IPS DF 6.9 (cell line): ENCODE measurements at regions not wholly inside any gene's neighbourhood (a gene's known extent, or its start where the extent isn't known, plus 50 kb on each side); places are given as distances from the start of the nearest gene placed in this dataset.

Experiments used
- DNase-seq: peaks from one replicate; pipeline ENCODE4 v3.0.0-alpha.2; 2013; ENCODE audit warnings: low read depth, low spot score
- H3K27ac ChIP-seq: one replicate; pipeline ENCODE4 v1.5.1; 2013; ENCODE audit warnings: low read length, control low read depth
- H3K27me3 ChIP-seq: 2 replicates; pipeline ENCODE4 v1.6.1; 2013; ENCODE audit warnings: mild to moderate bottlenecking, low read length; ENCODE audit not compliant: control insufficient read depth, insufficient read depth
- H3K36me3 ChIP-seq: 2 replicates; pipeline ENCODE4 v1.6.1; 2013; ENCODE audit warnings: low read length; ENCODE audit not compliant: control insufficient read depth, insufficient read depth
- H3K4me1 ChIP-seq: 2 replicates; pipeline ENCODE4 v1.6.1; 2013; ENCODE audit warnings: low read length; ENCODE audit not compliant: control insufficient read depth, insufficient read depth
- H3K4me3 ChIP-seq: 2 replicates; pipeline ENCODE4 v1.5.1; 2013; ENCODE audit warnings: mild to moderate bottlenecking, low read length
- H3K9me3 ChIP-seq: 2 replicates; pipeline ENCODE4 v1.6.1; 2013; ENCODE audit warnings: low read length, inconsistent platforms; ENCODE audit not compliant: control insufficient read depth, insufficient read depth
- WGBS: extraction: QIAGEN DNeasy Blood & Tissue Kit; methylation state at CpG from one replicate; pipeline ENCODE4 v1.1.7; 2013; ENCODE audit warnings: mixed read lengths, missing lambda C conversion rate; ENCODE audit not compliant: insufficient read length, insufficient coverage; 5-methylcytosine and 5-hydroxymethylcytosine counted together

DNA sequence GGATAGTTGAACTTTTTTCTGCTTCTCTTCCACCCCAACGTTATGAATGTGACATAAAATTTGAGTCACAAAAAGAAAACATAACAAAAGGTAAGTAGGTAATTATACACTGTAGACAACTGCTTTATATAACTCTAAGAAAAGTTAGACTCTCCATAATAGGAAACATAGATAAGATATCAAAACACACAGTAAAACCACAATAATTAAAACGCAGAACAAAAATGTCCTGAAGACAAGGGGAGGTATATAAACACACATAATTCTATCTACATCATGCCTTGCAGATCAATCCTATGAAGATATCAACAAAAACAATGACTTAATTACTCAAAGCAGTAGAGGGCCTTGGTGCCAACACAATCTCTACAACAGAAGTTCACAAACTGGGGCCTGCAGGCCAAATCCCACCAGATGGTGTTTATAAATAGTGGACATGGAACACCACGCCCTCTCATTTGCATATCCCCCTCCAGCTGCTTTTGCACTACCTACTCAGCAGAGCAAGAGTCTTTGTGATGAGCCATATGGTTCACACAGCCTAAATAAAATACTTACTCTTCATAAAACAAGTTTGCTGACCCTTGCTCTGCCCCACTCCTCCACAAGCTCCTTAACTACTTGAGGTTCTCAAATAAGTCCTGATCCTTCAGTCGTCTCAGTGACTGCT, 254.7 kb downstream of the KLF12 start:
- Histone ChIP-seq H3K4me3 (no peak overlapping the region), H3K27me3 (no peaks in the 10 kb centered on the region), H3K9me3 (no peaks in the 10 kb centered on the region), H3K27ac (no peak overlapping the region), H3K36me3 (no peaks in the 10 kb centered on the region), H3K4me1 (no peaks in the 10 kb centered on the region; the same call in 1 of the 2 replicates)
- no peak for DNase-seq
- no CpG with 5 or more reads among the region's 4 CpGs for WGBS

DNA sequence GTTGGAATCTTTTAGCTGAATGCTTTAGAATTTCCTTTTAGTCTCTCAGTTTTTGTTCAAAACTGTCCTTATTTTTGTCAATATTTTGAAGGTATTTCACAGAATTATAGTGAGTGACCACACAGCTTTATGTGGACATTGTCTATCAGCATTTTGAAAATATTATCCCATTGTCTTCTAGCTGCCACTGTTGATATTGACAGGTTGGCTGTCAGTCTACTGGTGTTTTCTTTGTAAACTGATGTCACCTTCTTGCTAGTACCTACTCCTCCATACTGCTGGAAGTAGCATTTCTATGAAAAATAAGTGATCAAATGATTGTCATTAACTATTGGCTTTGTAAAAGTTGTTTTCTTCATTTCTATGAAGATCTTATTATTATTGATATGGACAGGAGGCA, 256.8 kb downstream of the KLF12 start:
- Histone ChIP-seq H3K4me3 (no peak overlapping the region), H3K9me3 (no peaks in the 10 kb centered on the region), H3K27me3 (no peaks in the 10 kb centered on the region), H3K4me1 (no peaks in the 10 kb centered on the region; the same call in 1 of the 2 replicates), H3K36me3 (no peaks in the 10 kb centered on the region), H3K27ac (no peak overlapping the region)
- DNase-seq, result no peak

DNA sequence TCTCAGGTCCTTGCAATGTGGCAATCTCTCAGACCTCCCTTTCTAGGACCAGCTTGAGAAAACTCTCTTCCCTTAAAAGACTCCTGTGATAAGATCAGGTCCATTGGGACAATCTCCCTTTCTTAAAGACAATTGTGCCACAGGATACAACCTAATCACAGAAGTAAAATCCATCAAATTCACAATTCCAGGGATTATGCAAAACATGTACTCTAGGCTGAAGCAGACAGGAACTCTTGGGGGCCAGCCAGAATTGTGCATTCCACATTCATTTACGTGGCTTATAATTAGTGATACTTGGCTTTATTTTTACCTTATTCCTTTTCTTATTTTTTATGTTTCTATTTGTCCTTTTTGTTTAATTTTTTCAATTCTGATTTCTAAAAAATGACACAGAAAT, 257.9 kb downstream of the KLF12 start:
- no peaks in the 10 kb centered on the region for H3K27me3 ChIP-seq
- no peak overlapping the region for H3K27ac ChIP-seq
- no peak for DNase-seq
- no peaks in the 10 kb centered on the region; the same call in 1 of the 2 replicates for H3K4me1 ChIP-seq
- no peaks in the 10 kb centered on the region for H3K9me3 ChIP-seq
- no CpG with 5 or more reads among the region's 1 CpG for WGBS
- H3K4me3 ChIP-seq, result no peak overlapping the region
- no peaks in the 10 kb centered on the region for H3K36me3 ChIP-seq

DNA sequence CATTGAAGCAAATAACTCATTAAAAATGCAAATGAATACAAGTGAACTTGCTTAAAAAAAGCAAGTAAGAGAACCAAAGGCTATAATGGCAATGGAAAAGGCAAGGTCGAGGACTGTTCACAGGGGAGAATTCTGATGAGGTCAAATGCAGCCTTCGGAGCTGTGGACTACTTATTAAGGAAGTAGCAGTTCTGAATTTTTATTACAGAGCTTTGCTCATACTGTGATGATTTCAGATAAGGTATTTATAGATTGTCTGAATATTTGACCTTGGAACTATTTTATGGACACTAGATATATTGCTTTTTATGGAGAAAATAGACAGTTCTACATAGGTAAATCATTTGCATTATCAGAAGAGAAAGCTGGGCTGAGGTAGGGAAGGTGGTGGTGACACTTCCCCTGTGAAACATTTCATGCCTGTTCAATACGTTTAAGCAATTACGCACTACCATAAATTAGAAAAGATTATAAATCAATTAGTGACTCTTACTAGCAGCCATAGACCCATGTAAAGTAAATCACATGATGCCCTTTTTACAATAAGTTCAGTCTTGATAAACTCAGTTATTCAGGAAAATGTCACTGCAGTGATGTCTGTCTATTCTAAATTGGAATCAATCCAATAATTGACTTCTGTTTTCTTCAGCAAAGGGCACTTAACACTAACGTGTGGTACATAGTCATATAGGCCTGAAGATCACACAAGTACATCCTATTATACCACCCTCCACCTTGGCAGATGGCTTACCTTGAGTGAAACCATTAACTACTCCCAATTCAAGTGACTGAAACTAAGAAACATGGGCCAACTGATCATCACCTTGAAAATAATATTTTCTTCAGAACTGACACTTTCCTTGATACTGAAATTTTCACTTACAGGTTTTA, 260.0 kb downstream of the KLF12 start:
- no peaks in the 10 kb centered on the region for H3K36me3 ChIP-seq
- H3K9me3 ChIP-seq, result no peaks in the 10 kb centered on the region
- H3K27ac ChIP-seq, result no peak overlapping the region
- no peak for DNase-seq
- WGBS, result no CpG with 5 or more reads among the region's 5 CpGs
- H3K27me3 ChIP-seq, result no peaks in the 10 kb centered on the region
- 0 out of 2 replicates have a peak, but pooled peaks cover 1% of the 10 kb centered on the region for H3K4me1 ChIP-seq
- no peak overlapping the region for H3K4me3 ChIP-seq

DNA sequence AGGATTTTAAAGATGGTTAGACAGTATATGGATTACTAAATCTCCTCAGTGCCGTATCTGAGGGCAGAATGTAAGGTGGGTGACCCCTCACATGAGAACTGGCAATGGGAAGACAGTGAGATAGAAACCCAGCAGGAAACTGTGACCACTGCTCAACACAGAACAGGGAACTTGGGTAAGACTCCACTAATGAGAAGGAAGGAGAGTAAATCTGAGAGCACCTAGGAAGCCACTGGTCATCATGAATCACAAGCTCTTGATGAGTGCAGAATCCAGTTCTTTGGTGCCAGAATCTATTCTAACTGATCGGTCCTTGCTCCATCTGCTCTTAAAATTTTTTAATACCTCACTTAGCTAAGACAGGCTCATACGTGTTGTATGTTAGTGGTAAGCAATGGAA, 261.8 kb downstream of the KLF12 start:
- Histone ChIP-seq H3K4me3 (no peak overlapping the region), H3K27ac (no peak overlapping the region), H3K36me3 (no peaks in the 10 kb centered on the region), H3K27me3 (no peaks in the 10 kb centered on the region), H3K9me3 (no peaks in the 10 kb centered on the region), H3K4me1 (0 out of 2 replicates have a peak, but pooled peaks cover 1% of the 10 kb centered on the region)
- no peak for DNase-seq
- no CpG with 5 or more reads among the region's 3 CpGs for WGBS

DNA sequence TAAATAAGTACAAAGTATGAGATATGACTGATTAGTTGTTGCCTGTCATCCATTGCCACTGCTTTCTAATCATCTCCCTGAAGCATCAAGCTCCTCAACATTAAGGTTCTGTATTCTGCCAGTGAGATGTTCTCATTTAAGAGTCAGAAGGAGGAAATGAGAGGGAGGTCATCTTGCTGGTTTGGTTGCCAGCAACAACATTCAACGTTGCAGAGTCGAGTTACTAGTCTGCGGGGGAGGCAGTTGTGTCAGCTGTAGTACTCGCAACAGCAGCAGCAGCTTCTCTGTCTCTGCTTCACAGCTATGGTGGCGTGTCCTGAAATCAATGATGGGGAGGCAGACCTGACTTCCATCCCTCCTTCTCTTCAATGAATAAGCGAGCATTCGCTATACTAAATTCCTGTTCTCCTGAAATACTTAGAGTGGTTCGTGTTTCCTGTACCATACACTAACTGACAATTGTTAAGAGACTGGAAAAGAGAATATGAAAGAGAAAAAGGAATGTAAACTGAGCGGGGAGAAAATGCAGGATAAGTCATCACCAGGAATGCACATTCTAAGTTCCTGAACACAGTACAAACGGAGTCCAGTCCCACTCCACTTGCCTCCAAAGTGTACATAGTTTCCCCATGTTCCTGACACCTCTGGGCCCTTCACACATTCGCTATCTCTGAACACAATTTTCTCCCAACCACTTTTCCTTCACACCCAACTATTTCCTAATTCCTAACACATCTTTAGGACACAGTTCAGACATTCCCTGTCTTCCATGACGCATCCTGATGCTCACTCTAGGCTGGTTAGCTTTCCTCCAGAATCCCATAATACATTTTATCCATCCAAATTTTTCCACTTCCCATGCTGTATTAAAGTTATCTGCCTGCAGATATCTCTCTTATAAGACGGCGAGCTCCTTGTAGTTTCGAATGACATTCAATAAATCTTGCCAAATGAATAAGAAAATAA, 263.0 kb downstream of the KLF12 start:
- no peak overlapping the region for H3K4me3 ChIP-seq
- 100% methylated on average over 1 of the region's 15 CpGs for WGBS
- H3K4me1 ChIP-seq, result 0 out of 2 replicates have a peak, but pooled peaks cover 1% of the 10 kb centered on the region
- no peak overlapping the region for H3K27ac ChIP-seq
- no peaks in the 10 kb centered on the region for H3K36me3 ChIP-seq
- no peaks in the 10 kb centered on the region for H3K9me3 ChIP-seq
- peak; percentile 11 for DNase-seq
- H3K27me3 ChIP-seq, result no peaks in the 10 kb centered on the region

DNA sequence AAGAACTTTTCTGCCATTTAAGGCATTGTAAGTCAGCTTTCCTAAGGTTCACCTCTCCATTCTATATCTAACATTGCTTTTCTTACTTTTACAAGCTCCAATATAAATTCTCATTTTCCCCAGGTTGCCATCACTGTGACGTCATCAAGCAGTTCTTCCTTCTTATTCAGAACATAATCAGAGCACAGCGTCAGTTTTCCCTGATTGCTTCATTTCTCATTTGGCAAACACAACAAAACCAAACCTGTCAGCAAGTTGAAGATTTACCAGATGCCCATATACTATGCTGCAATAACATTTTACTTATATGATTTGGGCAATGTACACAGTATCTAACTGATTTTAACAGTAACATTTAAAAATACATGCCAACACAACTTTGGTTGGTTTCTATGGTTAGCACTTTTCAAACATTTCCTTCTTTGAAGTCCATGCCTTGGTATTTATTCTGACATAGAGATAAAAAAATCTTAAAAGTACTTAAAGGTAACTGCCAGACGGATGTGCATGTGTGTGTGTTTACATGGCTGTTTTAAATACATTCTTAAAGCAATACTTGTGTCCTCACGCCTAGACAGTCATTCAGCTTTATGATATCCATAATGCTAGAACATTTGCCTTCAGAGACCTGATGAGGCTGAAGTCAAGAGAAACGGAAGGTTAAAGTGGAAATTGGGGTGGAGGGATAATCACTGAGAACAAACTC, 264.0 kb downstream of the KLF12 start:
- Histone ChIP-seq H3K9me3 (no peaks in the 10 kb centered on the region), H3K27ac (no peak overlapping the region), H3K4me1 (0 out of 2 replicates have a peak, but pooled peaks cover 1% of the 10 kb centered on the region), H3K27me3 (no peaks in the 10 kb centered on the region), H3K4me3 (no peak overlapping the region), H3K36me3 (no peaks in the 10 kb centered on the region)
- DNase-seq, result no peak
- no CpG with 5 or more reads among the region's 5 CpGs for WGBS

DNA sequence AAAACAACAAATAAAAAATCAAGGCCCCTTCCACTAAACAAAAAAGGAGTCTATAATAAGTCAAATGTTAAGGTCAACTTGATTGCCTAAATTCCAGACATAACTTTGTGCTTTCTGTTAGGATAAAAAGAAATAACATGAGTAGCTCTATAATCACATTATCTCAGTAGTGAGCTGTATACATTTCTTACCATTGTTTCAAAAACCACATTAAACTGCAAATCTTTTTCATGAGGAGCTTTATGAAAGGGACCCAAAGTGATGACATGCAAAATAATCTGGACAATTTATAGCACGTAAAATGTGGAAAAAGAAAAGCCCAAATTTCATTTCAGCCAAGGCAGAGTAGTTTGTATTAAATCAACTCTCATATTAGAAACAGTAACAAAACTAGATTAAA, 269.2 kb downstream of the KLF12 start:
- H3K9me3 ChIP-seq, result no peaks in the 10 kb centered on the region
- no peak for DNase-seq
- WGBS, result no CpG with 5 or more reads among the region's 1 CpG
- H3K36me3 ChIP-seq, result no peaks in the 10 kb centered on the region
- no peak overlapping the region for H3K27ac ChIP-seq
- H3K4me1 ChIP-seq, result no peaks in the 10 kb centered on the region
- no peaks in the 10 kb centered on the region for H3K27me3 ChIP-seq
- no peak overlapping the region for H3K4me3 ChIP-seq

DNA sequence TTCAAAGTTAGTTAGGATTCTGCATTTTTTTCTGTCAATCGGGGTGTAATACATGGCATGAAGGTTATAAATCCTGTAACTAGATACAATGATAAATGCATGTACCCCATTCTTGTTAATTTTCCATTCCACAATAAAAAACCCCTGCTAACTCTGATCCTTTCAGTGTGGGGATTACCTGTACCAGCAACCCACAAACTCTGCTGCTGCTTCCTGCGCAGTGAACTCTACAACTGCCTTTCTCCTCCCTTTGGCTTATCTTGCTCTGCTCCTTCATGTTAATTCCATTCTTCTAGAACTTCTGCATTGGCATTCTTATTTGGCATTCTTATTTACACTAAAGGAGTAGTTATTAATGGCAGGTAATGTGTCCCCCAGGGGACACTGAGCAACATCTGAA, 273.1 kb downstream of the KLF12 start:
- no peak overlapping the region for H3K4me3 ChIP-seq
- whole genome bisulfite sequencing, result no CpG with 5 or more reads among the region's 2 CpGs
- no peak for DNase-seq
- H3K27me3 ChIP-seq, result no peaks in the 10 kb centered on the region
- H3K9me3 ChIP-seq, result no peaks in the 10 kb centered on the region
- no peaks in the 10 kb centered on the region for H3K36me3 ChIP-seq
- H3K27ac ChIP-seq, result no peak overlapping the region
- H3K4me1 ChIP-seq, result no peaks in the 10 kb centered on the region
